HG02588 (cell line): ENCODE measurements at regions not wholly inside any gene's neighbourhood (a gene's known extent, or its start where the extent isn't known, plus 50 kb on each side); places are given as distances from the start of the nearest gene placed in this dataset.

Experiments
- ATAC-seq: cut with Tn5 transposase; IDR thresholded peaks from one replicate; pipeline ENCODE4 v1.9.1; 2021; ENCODE audit warnings: mild to moderate bottlenecking, moderate library complexity; ENCODE audit not compliant: unreplicated experiment

GRCh38 chr14:95442633-95443021 is 73.8 kb downstream of the SYNE3 start:
- ATAC-seq = peak; percentile 63

- ATAC-seq = no peak
Measured at GRCh38 chr14:95442016-95442632, 74.3 kb downstream of the SYNE3 start.

- no peak for ATAC-seq
Measured at GRCh38 chr14:95440951-95441350, 75.5 kb downstream of the SYNE3 start.

- ATAC-seq = no peak
Measured at GRCh38 chr14:95440496-95440895, 76.0 kb downstream of the SYNE3 start.

- ATAC-seq = no peak
Measured at GRCh38 chr14:95439881-95440280, 76.6 kb downstream of the SYNE3 start.

GRCh38 chr14:95437715-95438114 is 78.7 kb downstream of the SYNE3 start:
- no peak for ATAC-seq

- no peak for ATAC-seq
Measured at GRCh38 chr14:95436354-95436753, 80.1 kb downstream of the SYNE3 start.

- ATAC-seq = no peak
Measured at GRCh38 chr14:95434121-95434520, 82.3 kb downstream of the SYNE3 start.

- ATAC-seq = no peak
Measured at GRCh38 chr14:95433094-95433478, 83.4 kb downstream of the SYNE3 start.

- no peak for ATAC-seq
Measured at GRCh38 chr14:95432144-95433093, 84.0 kb downstream of the SYNE3 start.

- no peak for ATAC-seq
Measured at GRCh38 chr14:95431199-95432143, 85.0 kb downstream of the SYNE3 start.

GRCh38 chr14:95428557-95428956 is 87.9 kb downstream of the SYNE3 start:
- no peak for ATAC-seq

GRCh38 chr14:95426116-95426475 is 90.4 kb downstream of the SYNE3 start:
- no peak for ATAC-seq

GRCh38 chr14:95425369-95426115 is 90.9 kb downstream of the SYNE3 start:
- ATAC-seq = no peak

- no peak for ATAC-seq
Measured at GRCh38 chr14:95424529-95424928, 91.9 kb downstream of the SYNE3 start.

- ATAC-seq = no peak
Measured at GRCh38 chr14:95421741-95422140, 94.7 kb downstream of the SYNE3 start.

GRCh38 chr14:95420060-95420459 is 96.4 kb downstream of the SYNE3 start:
- no peak for ATAC-seq

GRCh38 chr14:95419569-95419968 is 96.9 kb downstream of the SYNE3 start:
- no peak for ATAC-seq

GRCh38 chr14:95418858-95419257 is 97.6 kb downstream of the SYNE3 start:
- no peak for ATAC-seq

GRCh38 chr14:95417492-95417891 is 97.8 kb upstream of the CLMN start:
- ATAC-seq = no peak

GRCh38 chr14:95415993-95416392 is 96.3 kb upstream of the CLMN start:
- ATAC-seq = no peak
